Lung (tissue), 11 donors: ENCODE measurements at regions not wholly inside any gene's neighbourhood (a gene's known extent, or its start where the extent isn't known, plus 50 kb on each side); places are given as distances from the start of the nearest gene placed in this dataset.
A peak's percentile ranks its signal among the peaks of the same experiment; 100 is the strongest.

Source experiments
- ATAC-seq: fragments of 200-7000 bp; cut with Tn5 transposase; one replicate; pipeline ENCODE4 v1.9.1; 2020; ENCODE audit warnings: moderate number of reproducible peaks; ENCODE audit not compliant: insufficient read depth, low FRiP score
- DNase-seq, 3 donors: peaks; one replicate each; pipeline ENCODE4 v3.0.0-alpha.2; 2013 to 2017
- H3K27ac ChIP-seq, 2 donors: one replicate each; pipeline ENCODE4 v1.5.1; 2013; ENCODE audit warnings: mild to moderate bottlenecking in 2 of 2, moderate library complexity in 2 of 2, control low read depth in 1 of 2, inconsistent platforms in 1 of 2, low read depth in 1 of 2, low read length in 1 of 2
- H3K27me3 ChIP-seq, 3 donors: one replicate each; pipeline ENCODE4 v1.5.1; 2013; ENCODE audit warnings: low read length in 2 of 3; ENCODE audit not compliant: control insufficient read depth in 3 of 3, insufficient read depth in 3 of 3
- H3K36me3 ChIP-seq, 4 donors: one replicate each; pipeline ENCODE4 v1.5.1; 2013; ENCODE audit warnings: low read length in 4 of 4, mild to moderate bottlenecking in 1 of 4, moderate library complexity in 1 of 4; ENCODE audit not compliant: control insufficient read depth in 4 of 4, insufficient read depth in 4 of 4
- H3K4me1 ChIP-seq, 5 donors: one replicate each; pipeline ENCODE4 v1.5.1; 2013; ENCODE audit warnings: low read length in 5 of 5, mild to moderate bottlenecking in 2 of 5, moderate library complexity in 1 of 5; ENCODE audit not compliant: control insufficient read depth in 5 of 5, insufficient read depth in 5 of 5
- H3K4me3 ChIP-seq: one replicate; pipeline ENCODE4 v1.5.1; 2013; ENCODE audit warnings: mild to moderate bottlenecking, control low read depth, moderate library complexity
- H3K9ac ChIP-seq, 2 donors: one replicate each; pipeline ENCODE4 v1.5.1; 2013; ENCODE audit warnings: low read length in 2 of 2, control low read depth in 1 of 2; ENCODE audit not compliant: insufficient read depth in 1 of 2
- H3K9me3 ChIP-seq, 4 donors: one replicate each; pipeline ENCODE4 v1.5.1; 2013; ENCODE audit warnings: low read length in 3 of 4, mild to moderate bottlenecking in 1 of 4, moderate library complexity in 1 of 4; ENCODE audit not compliant: control insufficient read depth in 4 of 4, insufficient read depth in 3 of 4
- WGBS, 2 donors: extraction: QIAGEN DNeasy Blood & Tissue Kit; methylation state at CpG; one replicate each; pipeline ENCODE4 v1.1.7; 2013; 5-methylcytosine and 5-hydroxymethylcytosine counted together
- TF ChIP-seq, protein P1 (sequence below): IDR thresholded peaks from 2 replicates; pipeline ENCODE4 v1.5.1; 2012; ENCODE audit warnings: mild to moderate bottlenecking; ENCODE audit errors: control extremely low read depth, extremely low read depth
- donor health status: control.
- donor health status: control.
- donor health status: Bipolar disorder and iron deficiency.
- donor health status: healthy.
- donor health status: DM: yes; HTN: yes; CAD: no.

DNA sequence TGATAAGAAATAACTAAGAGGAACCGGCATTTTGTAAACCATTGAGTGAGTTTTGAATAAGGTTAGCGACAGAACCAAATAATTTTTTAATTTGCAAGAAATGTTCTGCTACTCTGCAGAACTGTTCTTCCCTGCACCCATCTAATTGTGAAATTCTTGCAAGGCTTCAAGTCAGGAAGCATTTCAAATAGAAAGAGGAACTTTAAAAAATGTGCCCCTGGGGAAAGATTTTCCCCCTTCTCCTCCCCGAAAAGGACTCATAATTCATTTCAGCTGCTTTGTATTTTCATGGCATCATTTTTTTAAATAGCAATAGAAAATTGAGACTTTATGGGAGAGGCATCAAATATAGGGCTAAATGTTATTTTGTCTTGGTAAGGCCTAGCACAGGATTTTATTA, 180.9 kb upstream of the ANKRD55 start:
- Histone ChIP-seq H3K9me3 (peaks cover 0 to 4% (median under 1%) of the 10 kb centered on the region in 4 donors), H3K36me3 (no peaks in the 10 kb centered on the region), H3K4me3 (no peak overlapping the region), H3K9ac (no peak overlapping the region), H3K4me1 (peaks cover 0 to 15% (median 2%) of the 10 kb centered on the region in 5 donors), H3K27ac (no peak overlapping the region), H3K27me3 (no peaks in the 10 kb centered on the region)
- TF ChIP-seq, protein P1, sequence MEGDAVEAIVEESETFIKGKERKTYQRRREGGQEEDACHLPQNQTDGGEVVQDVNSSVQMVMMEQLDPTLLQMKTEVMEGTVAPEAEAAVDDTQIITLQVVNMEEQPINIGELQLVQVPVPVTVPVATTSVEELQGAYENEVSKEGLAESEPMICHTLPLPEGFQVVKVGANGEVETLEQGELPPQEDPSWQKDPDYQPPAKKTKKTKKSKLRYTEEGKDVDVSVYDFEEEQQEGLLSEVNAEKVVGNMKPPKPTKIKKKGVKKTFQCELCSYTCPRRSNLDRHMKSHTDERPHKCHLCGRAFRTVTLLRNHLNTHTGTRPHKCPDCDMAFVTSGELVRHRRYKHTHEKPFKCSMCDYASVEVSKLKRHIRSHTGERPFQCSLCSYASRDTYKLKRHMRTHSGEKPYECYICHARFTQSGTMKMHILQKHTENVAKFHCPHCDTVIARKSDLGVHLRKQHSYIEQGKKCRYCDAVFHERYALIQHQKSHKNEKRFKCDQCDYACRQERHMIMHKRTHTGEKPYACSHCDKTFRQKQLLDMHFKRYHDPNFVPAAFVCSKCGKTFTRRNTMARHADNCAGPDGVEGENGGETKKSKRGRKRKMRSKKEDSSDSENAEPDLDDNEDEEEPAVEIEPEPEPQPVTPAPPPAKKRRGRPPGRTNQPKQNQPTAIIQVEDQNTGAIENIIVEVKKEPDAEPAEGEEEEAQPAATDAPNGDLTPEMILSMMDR, result no peak
- no peak for ATAC-seq
- WGBS, 2 donors, result 26 to 54% methylated on average over 3 of the region's 3 CpGs
- no peak for DNase-seq

DNA sequence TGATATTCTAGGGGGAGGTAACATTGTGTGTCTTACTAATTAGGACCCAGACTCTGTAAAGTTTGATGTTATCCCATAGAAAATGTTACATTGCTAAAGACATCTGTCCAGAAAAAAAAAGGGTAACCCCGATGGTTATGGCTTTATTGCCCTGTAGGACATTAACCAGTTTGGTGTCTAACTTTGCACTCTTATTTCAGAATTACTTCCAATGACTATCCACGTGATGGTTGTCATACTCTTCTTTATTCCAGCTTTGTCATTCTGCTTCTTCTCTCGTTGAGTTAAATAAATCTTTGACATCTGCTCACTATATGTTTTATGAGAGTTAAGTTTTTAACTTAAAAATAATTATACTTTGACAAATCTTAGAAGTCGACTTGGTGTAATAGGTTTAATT, 180.4 kb upstream of the ANKRD55 start:
- no peaks in the 10 kb centered on the region for H3K9me3 ChIP-seq
- peaks cover 0 to 15% (median 2%) of the 10 kb centered on the region in 5 donors for H3K4me1 ChIP-seq
- H3K36me3 ChIP-seq, result no peaks in the 10 kb centered on the region
- ATAC-seq (no peak), DNase-seq (no peak)
- H3K27ac ChIP-seq, result no peak overlapping the region
- no peak overlapping the region for H3K4me3 ChIP-seq
- 37 to 68% methylated on average over 4 of the region's 4 CpGs for WGBS, 2 donors
- TF ChIP-seq, protein P1, result no peak
- H3K9ac ChIP-seq, result no peak overlapping the region
- no peaks in the 10 kb centered on the region for H3K27me3 ChIP-seq

DNA sequence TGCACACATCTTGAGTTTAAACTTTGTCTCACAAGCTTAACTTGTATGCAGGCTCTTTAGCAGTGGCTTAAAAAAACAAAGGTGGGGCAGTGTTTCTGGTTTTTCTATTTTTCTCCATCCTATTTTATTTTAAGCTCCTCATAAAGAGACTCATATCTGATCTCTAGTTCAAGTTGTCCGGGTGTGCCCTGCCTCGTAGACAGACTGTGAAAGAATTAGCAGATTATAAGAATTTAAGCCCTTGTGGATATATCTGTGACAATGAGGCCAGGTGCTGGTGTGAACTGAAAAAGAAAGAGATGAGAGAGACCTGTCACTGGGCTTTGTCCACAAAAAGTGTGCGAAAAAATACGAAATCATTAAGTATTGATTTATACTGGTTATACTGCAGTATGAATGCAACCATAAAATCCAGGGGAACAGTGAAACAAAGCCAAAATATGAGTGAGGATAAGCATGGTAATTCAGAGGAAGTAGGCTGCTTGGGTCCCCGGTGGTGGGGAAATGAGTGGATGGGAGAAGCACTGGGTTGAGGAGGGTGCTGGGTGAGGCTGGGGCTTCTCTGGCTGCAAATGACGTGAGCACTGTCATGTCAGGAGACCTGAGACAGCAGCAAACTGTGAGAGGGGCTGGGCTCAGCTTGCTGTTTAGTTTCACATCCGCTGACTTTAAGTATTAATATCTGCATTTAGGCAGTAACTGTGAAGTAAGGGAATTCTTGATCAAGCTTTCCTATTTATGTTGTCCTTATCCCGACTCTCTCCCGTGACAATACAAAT, 179.7 kb upstream of the ANKRD55 start:
- TF ChIP-seq, protein P1, result no peak
- Histone ChIP-seq H3K27me3 (no peaks in the 10 kb centered on the region), H3K4me1 (peaks cover 0 to 15% (median 2%) of the 10 kb centered on the region in 5 donors), H3K36me3 (no peaks in the 10 kb centered on the region), H3K27ac (peak overlapping the region in 1 of 2 donors; percentile 4), H3K4me3 (no peak overlapping the region), H3K9me3 (no peaks in the 10 kb centered on the region), H3K9ac (no peak overlapping the region)
- ATAC-seq (no peak), DNase-seq (peak in 2 of 3 donors; percentile 19 to 46)
- 59 to 60% methylated on average over 9 of the region's 9 CpGs for WGBS, 2 donors

DNA sequence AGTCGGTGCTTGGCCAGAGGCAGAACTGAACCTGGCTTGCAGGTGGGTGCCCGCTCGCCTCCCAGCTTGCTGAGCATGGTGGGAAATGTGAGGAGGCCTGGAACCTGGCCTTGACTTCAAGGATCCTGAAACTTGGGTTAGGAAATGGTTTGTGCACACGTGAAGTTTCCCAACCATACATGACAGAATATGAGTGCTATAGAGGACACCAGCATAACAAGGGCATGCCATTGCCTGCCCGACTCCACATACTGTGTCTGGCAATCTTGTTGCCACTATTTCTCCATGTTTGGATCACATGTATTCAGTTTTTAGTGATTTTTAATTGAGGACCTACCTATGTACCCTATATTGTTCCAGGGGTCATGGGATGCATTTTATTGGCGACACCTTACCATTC, 177.6 kb upstream of the ANKRD55 start:
- Histone ChIP-seq H3K27ac (no peak overlapping the region), H3K27me3 (no peaks in the 10 kb centered on the region), H3K36me3 (no peaks in the 10 kb centered on the region), H3K9me3 (no peaks in the 10 kb centered on the region), H3K9ac (no peak overlapping the region), H3K4me3 (no peak overlapping the region), H3K4me1 (peaks cover 0 to 13% (median 2%) of the 10 kb centered on the region in 5 donors)
- WGBS, 2 donors, result 87 to 92% methylated on average over 6 of the region's 6 CpGs
- DNase-seq (no peak), ATAC-seq (no peak)
- TF ChIP-seq, protein P1, result no peak
